SJCRH30 (cell line): ENCODE measurements at regions not wholly inside any gene's neighbourhood (a gene's known extent, or its start where the extent isn't known, plus 50 kb on each side); places are given as distances from the start of the nearest gene placed in this dataset.

ENCODE experiments used
- DNase-seq, 2 experiments: peaks; one replicate each; pipeline ENCODE4 v3.0.0-alpha.2; 2015 to 2020
- H3K27ac ChIP-seq: fragments of 250-450 bp; sonication (Bioruptor Pico); 2 replicates; pipeline ENCODE4 v1.5.1; 2020; ENCODE audit warnings: mild to moderate bottlenecking, moderate library complexity
- H3K27me3 ChIP-seq: fragments of 250-450 bp; sonication (Bioruptor Pico); 2 replicates; pipeline ENCODE4 v1.5.1; 2020; ENCODE audit warnings: mild to moderate bottlenecking, moderate library complexity
- H3K36me3 ChIP-seq: fragments of 250-450 bp; sonication (Bioruptor Pico); 2 replicates; pipeline ENCODE4 v1.5.1; 2020; ENCODE audit warnings: mild to moderate bottlenecking, moderate library complexity
- H3K4me1 ChIP-seq: fragments of 250-450 bp; sonication (Bioruptor Pico); 2 replicates; pipeline ENCODE4 v1.5.1; 2020; ENCODE audit warnings: mild to moderate bottlenecking, moderate library complexity
- H3K4me3 ChIP-seq: fragments of 250-450 bp; sonication (Bioruptor Pico); 2 replicates; pipeline ENCODE4 v1.5.1; 2020; ENCODE audit warnings: mild to moderate bottlenecking, moderate library complexity
- H3K9me3 ChIP-seq: fragments of 250-450 bp; sonication (Bioruptor Pico); replicated peaks from 2 replicates; pipeline ENCODE4 v1.5.1; 2020; ENCODE audit warnings: mild to moderate bottlenecking, moderate library complexity

GRCh38 chr3:23152989-23153388 lies 50.1 kb upstream of the UBE2E2 start:
- no peak for DNase-seq
- H3K27ac ChIP-seq: no peak overlapping the region
- H3K4me1 ChIP-seq: no peaks in the 10 kb centered on the region
- no peaks in the 10 kb centered on the region for H3K27me3 ChIP-seq
- H3K4me3 ChIP-seq: no peak overlapping the region
- peaks cover 2% of the 10 kb centered on the region; the same call in 1 of the 2 replicates for H3K9me3 ChIP-seq
- no peaks in the 10 kb centered on the region for H3K36me3 ChIP-seq
